T1000 (cell line): ENCODE measurements at regions not wholly inside any gene's neighbourhood (a gene's known extent, or its start where the extent isn't known, plus 50 kb on each side); places are given as distances from the start of the nearest gene placed in this dataset.

Experiments
- DNase-seq: peaks from one replicate; lab custom pipeline; 2025; ENCODE audit warnings: mixed read lengths; lab: John Stamatoyannopoulos, UW

DNA sequence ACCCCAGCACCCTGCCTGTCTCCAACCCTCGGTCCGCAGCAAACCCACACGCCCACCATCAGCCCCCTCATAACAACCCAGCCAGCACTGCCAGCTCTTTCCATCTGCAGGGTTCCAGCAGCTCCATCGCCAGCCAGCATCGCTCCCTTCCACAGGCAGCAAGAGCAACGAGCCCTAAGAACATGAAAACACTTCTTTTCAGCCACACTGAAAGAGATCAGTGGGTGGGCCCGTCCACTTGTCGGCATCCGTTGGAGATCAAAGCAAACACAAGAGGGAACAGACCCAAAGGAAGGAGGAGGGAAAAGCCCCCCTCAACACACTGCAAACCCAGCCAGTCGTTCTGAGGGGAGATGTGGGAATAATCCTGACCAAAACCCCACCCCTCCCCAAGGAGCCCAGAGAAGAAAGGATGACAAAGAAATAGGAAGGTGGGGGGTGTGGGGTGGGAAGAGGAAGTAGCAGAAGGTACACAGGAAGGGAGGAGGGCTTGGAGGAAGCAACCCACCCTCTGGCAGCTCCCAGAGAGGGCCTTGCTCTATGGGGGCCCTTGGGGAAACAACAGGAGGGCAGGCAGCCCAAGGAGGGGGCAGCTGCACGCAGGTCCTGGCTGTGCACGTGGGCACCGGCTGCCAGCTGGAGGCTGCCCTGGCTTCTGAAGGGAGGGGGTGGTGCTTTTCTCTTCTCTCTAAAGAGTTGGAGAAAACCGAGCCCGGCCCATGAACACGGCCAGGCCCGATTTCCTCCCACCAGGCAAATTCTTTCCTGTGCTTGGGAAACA lies 473.6 kb upstream of the PROK2 start:
- no peak for DNase-seq

DNA sequence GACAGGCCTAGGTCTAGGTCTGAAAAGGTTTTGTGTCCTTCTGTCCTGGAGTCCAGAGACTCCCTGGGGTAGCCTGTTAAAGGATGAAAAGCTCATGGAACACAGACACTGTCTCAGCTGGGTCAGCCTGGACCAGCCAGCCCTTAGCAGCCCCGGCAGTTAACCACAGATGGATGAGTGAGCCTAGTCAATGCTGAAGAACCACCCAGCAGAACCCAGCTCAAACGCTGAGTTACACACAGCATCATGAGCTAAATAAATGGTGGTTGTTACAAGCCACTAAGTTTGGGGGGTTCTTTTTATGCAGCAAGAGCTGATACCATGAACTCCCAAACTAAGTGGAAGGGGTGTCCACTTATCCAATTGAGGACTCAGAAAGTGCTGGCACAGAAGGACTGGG lies 472.8 kb upstream of the PROK2 start:
- no peak for DNase-seq

DNA sequence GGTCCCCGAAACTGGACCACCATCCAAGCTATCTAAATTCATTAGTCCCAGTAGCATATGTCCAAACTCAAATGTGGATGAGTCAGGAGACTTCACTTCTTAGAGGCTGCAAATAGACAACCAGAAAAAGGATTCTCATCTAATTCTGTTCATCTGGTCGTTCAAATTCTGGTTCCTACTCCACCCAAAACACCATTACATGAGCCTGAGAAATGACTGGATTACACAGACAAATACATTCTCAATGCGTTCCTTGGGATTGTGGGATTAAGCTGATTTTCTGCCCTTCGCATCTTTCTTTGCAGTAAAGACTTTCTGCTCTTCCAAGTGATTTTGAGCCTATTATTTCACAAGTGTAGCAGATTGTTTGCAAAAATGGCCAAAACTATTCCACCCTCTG lies 472.3 kb upstream of the PROK2 start:
- no peak for DNase-seq

DNA sequence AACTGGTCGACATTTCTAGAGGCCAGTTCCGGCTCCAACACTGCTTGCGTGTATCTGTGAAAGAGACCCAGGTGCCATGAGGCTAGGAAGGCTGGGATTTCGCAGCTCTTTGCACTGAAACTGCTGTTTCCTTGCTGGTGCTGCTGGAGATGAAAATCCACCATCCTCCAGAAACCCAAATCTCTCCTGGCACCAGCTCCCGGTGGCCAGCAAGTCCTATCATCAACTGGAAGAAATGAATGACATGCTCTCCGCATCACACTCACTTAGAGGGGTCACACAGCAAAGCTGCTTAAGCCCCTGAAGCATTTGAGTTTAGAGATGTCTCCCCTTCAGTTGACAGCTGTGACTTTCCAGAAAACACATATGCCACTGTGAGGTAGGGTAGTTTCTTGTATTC lies 471.8 kb upstream of the PROK2 start:
- DNase-seq = no peak

DNA sequence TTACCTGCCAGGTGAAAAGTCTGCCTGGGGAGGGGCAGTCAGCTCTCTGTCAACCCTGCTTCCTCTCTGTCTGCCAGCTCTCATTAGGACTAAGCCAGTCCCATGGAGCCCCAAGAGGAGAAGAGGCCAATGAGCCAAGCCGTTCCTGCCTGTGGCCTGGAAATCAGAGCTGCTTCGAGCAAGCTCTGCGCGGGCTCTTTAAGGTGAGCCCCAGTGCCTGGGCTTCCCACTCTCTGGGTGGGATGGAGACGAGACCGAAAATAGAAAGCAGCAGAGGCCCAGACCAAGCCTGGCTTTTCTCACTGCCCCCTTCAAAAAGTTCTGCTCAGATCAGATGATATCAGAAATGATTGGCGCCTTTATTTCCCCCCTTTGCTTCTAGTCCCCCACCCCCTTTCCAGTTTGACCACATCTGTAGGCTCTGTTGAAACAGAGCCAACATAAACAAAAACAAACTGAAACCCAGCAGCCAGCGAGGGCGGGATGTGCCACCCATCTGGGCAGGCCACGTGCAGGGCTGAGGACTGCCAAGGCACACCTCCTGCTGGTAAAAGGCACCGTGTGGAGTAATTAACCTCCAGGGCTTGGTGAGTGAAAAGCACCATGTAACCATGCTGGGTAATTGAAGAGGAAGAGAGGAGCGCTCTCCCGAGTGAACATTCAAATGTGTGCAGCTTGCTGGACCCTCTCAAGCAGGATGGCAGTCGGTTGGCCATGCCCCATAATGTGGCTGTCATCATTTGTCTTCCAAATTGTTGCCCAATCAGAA lies 471.0 kb upstream of the PROK2 start:
- DNase-seq = no peak

DNA sequence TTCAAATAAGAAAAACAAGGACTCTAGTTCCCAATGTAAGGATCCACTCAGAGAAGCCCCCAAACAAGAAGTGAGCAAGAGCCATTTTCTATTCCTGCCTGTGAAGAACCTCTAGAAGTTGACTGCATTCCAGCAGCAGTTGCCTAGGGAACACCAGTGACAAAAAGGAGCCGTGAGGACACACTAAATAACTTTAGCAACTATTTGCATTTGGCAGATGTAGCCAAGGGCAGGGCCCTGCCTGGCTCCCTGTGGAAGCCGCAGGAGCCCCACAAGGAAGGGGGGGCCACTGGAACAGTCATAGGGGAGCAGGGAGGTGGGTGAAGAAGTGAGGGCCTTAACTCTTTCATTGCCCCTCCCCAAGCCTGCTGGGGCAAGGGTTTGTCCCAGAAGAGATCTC lies 470.2 kb upstream of the PROK2 start:
- no peak for DNase-seq

DNA sequence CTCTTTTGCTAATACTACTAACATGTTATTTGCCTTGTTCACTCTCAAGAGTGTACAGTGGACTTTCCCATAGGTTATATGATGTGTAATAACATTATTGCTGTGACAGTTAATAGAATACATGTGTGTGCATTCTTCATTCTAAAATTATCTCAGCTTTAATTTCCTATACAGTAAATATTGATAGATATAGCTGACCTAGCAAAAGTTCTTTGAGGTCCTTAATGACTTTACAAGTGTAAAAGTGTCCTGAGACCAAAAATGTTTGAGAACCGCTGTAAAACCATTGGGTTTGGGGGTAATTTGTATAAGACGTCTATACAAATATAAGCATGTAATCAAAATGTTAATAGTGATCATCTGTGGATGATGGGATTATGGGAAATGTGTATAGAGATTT lies 469.5 kb upstream of the PROK2 start:
- DNase-seq = no peak

DNA sequence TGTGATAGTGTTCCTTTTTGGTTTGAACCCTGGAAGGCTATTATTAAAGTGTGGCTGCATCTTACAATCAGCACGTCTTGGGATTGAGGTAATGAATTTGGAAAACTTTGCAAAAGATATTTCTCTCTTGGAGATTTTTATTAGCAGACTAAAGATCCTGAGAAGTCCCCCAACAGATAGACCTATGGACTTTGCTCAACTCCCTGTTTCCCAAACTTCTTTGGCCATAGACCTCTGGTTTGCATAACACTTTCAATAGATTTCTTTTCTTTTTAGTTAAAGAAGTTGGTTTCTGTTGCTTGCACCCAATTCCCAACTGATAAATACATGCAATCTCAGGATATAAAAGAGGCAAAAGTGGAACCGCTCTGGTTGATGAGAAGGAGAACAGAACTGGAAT lies 465.8 kb upstream of the PROK2 start:
- no peak for DNase-seq

DNA sequence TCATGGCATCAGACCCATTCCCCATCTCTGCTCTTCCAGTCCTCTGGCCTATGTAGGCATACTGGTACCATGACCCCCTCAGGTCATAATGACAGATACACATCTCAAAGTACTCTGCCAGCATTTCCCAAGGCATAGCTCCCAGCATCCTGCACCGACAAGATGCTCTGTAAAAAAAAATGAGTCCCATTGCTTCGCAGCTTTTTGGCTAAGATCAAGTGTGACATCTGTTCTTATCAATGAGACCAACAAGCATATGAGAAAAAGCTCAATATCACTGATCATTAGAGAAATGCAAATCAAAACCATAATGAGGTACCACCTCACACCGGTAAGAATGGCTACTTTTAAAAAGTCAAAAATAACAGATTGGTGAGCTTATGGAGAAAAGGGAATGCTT lies 463.9 kb upstream of the PROK2 start:
- DNase-seq = no peak

DNA sequence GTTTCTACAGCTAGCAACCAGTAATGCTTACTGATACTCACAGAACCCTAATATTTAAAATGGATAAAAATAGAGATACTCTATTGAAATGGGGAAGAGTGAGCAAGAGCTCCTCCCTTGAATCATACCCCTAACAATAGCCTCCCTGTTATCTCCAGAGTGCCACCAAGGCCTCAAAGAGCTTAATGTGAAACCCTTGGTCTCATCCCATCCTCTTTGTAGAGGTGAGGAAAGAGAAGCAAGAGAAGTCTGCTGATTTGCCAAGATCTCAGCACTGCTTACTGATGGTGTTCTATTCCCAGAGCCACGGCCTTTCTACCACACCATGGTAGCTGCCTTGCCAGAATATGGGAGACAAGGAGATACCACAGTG lies 463.4 kb upstream of the PROK2 start:
- DNase-seq = no peak

DNA sequence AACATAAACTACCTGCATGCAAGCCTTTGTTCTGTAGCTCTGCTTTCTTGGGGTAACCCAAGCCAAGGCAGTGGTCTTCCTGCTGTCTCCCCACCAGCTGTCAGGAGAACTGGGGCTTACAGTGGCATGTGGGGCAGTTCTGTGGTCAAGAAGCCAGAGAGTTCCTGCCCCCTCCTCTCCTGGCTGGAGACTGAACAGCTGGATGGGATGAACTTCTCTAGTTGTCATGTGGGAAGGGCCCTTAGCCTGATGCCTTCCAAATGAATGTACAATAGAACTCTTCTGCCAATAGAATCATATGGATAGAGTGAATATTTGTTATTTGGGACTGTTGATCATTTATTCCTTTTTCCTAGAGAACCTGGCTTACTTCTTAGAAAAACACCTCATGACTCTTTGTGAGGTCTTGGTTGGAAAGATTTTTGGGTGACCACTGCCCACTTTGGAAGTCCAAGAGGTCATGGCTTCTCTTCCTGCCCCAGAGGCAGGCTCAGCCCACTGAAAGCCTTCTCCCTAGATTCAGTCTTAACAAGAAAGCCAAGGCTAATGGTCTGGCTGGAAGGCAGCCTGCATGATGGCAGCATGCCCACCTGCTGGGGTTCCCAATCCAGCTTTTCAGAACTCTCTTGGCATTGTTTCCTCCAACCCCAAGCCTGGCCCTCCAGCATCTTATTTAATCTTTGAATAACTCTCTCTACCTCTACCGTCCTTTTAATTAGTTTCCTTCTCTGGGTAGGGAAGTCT lies 462.9 kb upstream of the PROK2 start:
- no peak for DNase-seq

DNA sequence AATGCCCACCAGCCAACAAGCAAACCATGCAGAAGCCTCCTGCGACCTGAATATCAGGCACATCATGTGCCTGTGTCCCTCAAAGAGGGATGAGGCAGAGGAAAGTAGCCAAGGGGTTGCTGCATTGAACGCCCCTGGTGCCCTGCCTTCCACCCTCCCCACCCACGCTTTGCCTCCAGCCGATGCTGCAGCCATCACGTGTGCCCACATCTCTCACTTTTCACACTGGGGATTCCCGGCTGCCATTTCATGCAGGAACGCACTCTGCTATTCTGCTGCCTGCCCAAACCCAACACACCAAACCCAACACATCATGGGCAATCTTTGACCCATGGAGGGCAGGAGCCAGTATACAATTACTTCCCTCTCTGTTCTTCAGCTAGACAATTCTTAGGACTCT lies 462.2 kb upstream of the PROK2 start:
- no peak for DNase-seq

DNA sequence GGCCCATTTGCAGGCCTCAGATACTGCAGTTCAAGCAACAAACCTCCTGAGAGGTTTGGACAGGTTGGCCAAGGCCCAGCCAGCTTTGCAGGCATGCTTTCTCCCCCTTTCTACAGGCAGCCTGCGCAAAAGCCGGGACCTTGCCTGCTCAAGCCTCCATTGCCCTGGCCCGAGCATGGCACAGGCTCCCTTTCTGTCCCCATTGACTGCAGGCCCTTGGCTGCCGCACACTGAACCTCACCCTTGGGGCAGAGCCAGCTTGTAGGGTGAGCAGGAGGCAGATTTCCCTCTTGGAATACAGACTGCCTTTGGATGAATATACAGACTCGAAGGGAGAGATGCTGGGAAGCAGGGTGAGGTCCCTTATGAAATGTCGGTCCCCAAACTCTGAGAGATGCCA lies 461.7 kb upstream of the PROK2 start:
- DNase-seq = no peak

DNA sequence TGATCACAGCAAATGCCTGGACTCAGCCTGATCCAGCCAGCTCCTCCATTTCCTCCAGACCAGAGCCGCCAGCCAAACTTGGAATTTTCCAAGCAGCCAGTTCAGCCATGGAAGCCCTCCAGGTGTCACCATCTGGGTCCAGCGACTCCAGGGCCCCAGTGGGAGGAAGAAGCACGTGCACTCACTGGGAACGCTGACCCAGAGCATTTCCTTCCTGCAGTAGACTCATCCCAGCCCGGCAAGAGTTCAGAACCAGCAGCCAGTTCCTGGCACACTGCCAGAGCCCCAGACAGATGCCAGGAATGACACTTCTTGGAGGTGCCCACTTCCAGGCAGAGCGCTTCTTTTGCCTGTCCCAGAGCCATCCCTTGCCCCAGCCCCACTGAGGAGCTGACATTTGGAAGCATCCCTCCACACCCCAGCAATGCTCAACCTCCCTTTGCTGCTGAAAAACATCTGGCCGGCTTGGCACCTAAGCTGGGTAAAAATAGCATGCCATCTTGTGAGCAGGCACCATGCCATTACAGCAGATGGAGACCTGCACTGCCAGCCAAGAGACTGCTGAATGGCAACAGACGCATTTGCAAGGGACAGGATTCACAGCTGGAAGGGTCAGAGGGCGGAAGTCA lies 460.3 kb upstream of the PROK2 start:
- DNase-seq = no peak

DNA sequence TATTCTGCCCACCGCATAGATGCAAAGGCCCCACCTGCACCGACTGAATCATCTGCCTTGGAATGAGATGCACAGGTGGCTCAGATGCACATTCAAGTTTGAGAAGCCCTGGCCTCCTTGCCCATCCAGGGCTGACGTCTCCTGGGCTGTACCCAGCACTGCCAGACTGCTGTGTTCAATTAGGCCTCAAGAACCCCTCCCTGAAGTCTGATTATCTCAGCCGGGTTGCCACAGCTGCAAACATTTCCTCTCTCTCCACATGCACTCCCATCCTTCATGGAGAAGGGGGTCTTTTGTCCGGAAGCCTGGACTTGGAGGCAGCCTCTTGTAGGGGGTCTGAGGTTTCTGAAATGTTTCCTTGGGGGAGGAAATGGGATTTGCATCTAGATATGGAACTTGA lies 459.4 kb upstream of the PROK2 start:
- DNase-seq = no peak

DNA sequence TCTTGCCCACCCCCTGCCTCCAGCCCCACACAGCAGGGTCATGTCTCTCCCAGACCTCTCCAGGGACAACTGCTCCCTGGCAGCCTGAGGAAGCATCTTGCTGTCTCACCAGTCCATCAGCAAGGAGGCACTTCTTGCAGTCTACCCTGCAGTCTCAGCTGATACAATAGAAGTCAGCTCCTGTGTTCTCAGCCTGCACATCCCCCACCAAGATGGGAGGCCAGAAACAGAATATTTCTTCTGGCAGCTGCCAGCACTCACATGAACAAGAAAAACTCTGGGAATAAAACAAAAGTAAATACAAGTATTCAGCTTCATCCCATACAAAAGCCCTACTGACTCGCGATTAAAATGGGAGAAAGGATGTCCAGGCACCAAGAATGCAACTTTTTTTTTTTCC lies 457.4 kb upstream of the PROK2 start:
- no peak for DNase-seq

DNA sequence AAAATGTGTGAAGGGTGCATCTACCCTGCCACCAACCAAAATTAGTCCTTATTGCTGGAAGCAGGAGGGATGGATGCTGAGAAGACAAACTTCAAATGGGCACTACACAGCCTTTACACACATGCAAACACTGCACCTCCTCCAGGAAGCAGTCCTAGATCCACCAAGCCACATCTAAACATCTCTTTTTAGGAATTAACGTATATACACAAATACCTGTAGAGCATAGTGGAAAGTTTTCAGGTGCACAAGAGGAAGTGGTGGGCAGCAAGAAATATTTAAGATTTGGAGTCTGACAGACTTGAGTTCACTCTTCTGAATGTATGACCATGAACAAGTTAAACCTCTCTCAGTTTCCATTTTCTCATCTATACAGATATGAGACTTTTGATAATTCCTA lies 456.6 kb upstream of the PROK2 start:
- no peak for DNase-seq

DNA sequence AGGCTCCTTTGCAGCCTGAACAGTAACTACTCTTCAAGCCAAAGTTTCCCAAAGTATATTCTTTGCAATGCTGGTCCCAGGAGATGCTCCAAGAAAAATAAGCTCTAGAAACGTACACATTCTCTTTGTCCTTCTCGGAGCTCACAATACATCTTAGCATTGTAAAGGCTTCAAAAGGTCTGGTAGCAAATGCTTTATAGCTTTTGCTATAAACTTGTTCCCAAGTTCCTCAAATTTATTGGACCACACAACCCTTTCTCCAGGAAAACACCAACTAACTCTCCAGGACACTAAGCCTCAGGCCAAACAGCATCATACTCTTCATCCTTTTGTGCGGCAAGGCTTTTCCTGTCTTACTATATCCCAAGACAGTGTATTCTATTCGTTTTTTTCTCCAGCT lies 455.6 kb upstream of the PROK2 start:
- no peak for DNase-seq

DNA sequence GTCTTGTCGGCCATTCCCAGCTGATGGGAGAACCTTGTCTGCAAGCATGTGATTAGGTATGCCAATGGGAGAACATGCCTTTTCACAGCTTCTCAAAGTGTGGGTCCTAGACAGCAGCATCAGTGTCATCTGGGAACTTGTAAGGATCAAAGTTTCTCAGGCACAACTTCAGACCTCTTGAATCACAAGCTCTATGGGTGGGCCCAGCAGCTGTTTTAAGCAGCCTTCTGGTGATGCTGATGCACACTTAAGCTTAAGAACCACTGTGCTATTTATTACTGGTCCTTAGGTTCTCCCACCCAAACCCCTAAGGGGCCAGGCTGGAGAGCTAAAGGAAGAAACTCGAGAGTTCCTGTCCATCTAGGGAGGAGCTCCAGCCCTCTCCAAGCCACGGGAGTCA lies 453.9 kb upstream of the PROK2 start:
- no peak for DNase-seq

DNA sequence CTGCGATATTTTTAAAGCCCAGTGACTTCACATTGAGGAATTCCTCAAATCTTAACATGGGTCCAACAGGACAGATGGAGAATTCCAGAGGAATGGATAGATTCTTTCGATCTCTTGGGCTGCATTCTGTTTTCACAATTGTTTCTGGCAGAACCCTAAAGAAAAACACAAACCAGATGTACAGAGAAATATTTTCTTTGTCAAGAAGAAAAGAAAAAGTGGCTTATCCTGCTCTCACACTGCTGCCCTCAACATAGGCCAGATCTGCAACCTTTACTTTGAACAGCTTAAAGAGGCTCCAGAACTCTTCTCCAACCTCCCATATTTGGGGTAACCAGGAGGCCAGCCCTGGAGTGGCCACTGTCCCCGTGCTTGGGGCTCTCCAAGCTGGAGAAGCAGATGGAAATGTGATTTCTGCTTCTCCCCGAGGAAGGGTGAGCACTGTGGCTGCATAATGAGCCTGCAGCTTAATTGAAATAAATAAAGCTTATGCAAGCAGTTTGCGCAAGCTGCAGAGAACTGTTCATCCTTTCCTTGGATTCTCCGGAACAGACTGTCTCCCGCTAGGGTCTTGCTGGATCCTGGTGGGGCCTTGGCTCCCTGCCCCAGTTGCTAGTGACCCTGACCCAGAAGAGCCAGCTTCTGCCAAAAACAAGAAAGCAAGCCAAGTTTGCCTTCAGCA lies 453.2 kb upstream of the PROK2 start:
- no peak for DNase-seq

DNA sequence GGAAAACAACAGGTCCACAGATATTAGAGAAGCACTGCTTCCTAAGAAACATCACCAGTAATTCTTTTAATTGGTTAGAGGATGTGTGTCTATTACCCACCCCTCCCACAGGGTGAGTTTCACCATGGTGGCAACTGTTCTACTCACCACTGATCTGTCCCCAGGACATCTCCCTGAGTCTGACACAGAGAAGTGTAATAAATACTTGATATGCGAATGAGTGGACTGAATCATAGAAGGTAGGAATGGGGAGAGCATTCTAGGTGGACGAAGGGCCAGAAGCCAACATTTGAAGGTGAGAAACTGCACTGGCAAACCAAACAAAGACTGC lies 452.7 kb upstream of the PROK2 start:
- no peak for DNase-seq

DNA sequence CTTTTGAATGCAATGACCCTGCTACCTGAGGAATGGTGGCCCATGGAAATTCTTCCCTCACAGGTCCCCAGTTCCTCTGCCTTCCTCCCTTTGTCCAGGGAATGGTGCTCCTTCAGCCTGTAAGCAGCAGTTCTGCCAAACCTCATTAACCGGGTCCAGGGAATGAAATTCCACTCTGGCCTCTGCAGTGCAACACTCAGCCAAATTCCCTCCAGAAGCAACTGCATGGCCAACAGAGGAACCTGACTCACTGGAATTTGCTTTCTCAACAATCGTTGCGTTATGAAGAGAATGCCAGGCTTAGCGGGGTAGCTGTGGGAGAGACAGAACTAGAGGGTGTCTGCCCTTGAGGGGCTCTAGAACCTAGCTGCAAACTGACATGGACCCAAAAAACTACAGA lies 449.4 kb upstream of the PROK2 start:
- DNase-seq = no peak
